Esophagus muscularis mucosa (tissue), 4 donors: ENCODE measurements at regions not wholly inside any gene's neighbourhood (a gene's known extent, or its start where the extent isn't known, plus 50 kb on each side); places are given as distances from the start of the nearest gene placed in this dataset.

ENCODE experiments used
- EP300 ChIP-seq: sonication (generic); formaldehyde crosslinking; IDR thresholded peaks from one replicate; pipeline ENCODE4 v1.6.1; 2017; ENCODE audit warnings: antibody characterized with exemption
- POLR2A ChIP-seq: fragments of 450-650 bp; IDR thresholded peaks from one replicate; pipeline ENCODE4 v1.6.1; 2017; ENCODE audit warnings: antibody characterized with exemption, moderate library complexity, mild to moderate bottlenecking, low read depth
- POLR2AphosphoS5 ChIP-seq, 2 donors: sonication (generic); formaldehyde crosslinking; IDR thresholded peaks; one replicate each; pipeline ENCODE4 v1.6.1; 2017; ENCODE audit warnings: antibody characterized with exemption in 2 of 2
- TF ChIP-seq, protein P1 (sequence below), 3 experiments: fragments of 200-600 bp in 2 of 3; fragments of 450-650 bp in 1 of 3; sonication (generic) in 2 of 3; IDR thresholded peaks; one replicate each; pipeline ENCODE4 v1.5.1; 2017 to 2019; ENCODE audit warnings: antibody characterized with exemption in 3 of 3, mild to moderate bottlenecking in 2 of 3, moderate library complexity in 1 of 3

DNA sequence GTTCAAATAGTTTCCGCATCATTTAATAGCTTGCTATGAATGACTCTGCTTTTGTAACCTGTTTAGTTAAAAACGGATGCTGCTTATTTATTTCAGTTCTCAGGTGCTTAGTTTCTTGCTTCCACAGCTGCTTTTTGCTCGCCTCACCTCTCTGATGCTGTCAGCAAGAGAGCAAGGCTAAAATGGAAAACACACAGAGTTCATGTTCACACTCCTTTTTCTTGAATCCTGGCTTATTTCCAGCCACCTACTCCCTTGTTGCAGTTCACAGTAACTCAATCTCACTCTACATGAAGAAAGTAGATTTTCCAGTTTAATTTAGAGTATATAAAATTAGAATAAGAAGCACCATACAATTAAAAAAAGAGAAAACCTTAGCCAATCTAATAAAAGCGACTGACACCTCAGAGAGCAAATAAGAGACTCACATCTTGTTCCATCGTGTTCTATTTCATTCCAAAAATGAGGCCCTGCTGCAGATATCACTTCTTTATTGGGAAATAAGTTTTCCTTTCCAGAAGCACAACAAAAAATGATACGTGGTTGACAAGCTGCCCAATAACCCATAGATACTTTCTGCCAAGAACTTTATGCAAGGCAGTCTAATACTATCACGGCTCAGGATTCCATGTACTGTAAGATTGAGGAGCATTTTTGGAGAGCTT, 326.1 kb upstream of the SLITRK1 start:
- TF ChIP-seq, protein P1, sequence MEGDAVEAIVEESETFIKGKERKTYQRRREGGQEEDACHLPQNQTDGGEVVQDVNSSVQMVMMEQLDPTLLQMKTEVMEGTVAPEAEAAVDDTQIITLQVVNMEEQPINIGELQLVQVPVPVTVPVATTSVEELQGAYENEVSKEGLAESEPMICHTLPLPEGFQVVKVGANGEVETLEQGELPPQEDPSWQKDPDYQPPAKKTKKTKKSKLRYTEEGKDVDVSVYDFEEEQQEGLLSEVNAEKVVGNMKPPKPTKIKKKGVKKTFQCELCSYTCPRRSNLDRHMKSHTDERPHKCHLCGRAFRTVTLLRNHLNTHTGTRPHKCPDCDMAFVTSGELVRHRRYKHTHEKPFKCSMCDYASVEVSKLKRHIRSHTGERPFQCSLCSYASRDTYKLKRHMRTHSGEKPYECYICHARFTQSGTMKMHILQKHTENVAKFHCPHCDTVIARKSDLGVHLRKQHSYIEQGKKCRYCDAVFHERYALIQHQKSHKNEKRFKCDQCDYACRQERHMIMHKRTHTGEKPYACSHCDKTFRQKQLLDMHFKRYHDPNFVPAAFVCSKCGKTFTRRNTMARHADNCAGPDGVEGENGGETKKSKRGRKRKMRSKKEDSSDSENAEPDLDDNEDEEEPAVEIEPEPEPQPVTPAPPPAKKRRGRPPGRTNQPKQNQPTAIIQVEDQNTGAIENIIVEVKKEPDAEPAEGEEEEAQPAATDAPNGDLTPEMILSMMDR (IDR thresholded peaks at IDR 0.05) = no peak
- TF ChIP-seq POLR2A = no peak
- TF ChIP-seq EP300 = no peak
- TF ChIP-seq POLR2AphosphoS5 (IDR thresholded peaks at IDR 0.05) = no peak
